K562 (cell line): ENCODE measurements at regions not wholly inside any gene's neighbourhood (a gene's known extent, or its start where the extent isn't known, plus 50 kb on each side); places are given as distances from the start of the nearest gene placed in this dataset.

Source experiments
- COPS2 ChIP-seq: fragments of 450-650 bp; conservative IDR thresholded peaks from 2 replicates; pipeline ENCODE4 v1.6.1; 2016; ENCODE audit warnings: mild to moderate bottlenecking, moderate library complexity
- NFRKB ChIP-seq: fragments of 450-650 bp; IDR thresholded peaks from 2 replicates; pipeline ENCODE4 v1.6.1; 2016; ENCODE audit warnings: low read depth
- PCBP2 ChIP-seq: fragments of 200-400 bp; formaldehyde crosslinking; IDR thresholded peaks from 2 replicates; pipeline ENCODE4 v1.6.1; 2018; ENCODE audit warnings: low read length, low read depth, mild to moderate bottlenecking, moderate library complexity; ENCODE audit not compliant: poor library complexity, severe bottlenecking
- RHOXF2B ChIP-seq: fragments of 250-450 bp; sonication (Bioruptor Pico); conservative IDR thresholded peaks from 2 replicates; pipeline ENCODE4 v1.5.1; 2021
- ZNF696 ChIP-seq: fragments of 250-450 bp; sonication (Bioruptor Pico); conservative IDR thresholded peaks from 2 replicates; pipeline ENCODE4 v1.4.0; 2020; ENCODE audit warnings: mild to moderate bottlenecking, moderate library complexity
- TF ChIP-seq, protein P1 (sequence below): sonication (generic); formaldehyde crosslinking; IDR thresholded peaks from 2 replicates; pipeline ENCODE4 v1.8.1; 2022; ENCODE audit warnings: missing genetic modification reagents
- TF ChIP-seq, protein P2 (sequence below): fragments of 250-450 bp; sonication (Bioruptor Pico); IDR thresholded peaks from 2 replicates; pipeline ENCODE4 v1.9.0; 2021; ENCODE audit warnings: mild to moderate bottlenecking, inconsistent platforms
- TF ChIP-seq, protein P3 (sequence below): fragments of 250-450 bp; sonication (Bioruptor Pico); IDR thresholded peaks from 2 replicates; pipeline ENCODE4 v1.5.0; 2022; ENCODE audit warnings: mild to moderate bottlenecking

DNA sequence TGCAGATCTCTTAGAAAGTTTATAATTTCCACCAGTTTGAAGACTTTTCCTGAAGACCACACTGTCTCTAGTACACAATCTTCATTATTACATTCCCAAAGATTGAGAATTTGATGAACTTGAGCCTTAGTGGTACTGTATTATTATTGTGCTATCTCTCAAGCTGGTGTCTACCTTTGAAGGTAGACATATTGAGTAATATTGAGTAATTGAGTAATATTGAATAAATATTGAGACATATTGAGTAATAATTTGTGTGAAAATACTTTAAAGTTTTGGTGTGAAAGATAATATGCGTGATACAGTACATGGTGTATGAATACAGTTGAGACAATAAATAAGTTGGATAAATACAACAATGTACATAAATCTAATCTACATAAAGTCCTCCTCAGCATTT lies 613.1 kb upstream of the ADGRL2 start (continued):
- TF ChIP-seq RHOXF2B (CRISPR knock-in tag) (no peak), PCBP2 (no peak), NFRKB (no peak), COPS2 (no peak), ZNF696 (CRISPR knock-in tag) (no peak)
- TF ChIP-seq, protein P1, sequence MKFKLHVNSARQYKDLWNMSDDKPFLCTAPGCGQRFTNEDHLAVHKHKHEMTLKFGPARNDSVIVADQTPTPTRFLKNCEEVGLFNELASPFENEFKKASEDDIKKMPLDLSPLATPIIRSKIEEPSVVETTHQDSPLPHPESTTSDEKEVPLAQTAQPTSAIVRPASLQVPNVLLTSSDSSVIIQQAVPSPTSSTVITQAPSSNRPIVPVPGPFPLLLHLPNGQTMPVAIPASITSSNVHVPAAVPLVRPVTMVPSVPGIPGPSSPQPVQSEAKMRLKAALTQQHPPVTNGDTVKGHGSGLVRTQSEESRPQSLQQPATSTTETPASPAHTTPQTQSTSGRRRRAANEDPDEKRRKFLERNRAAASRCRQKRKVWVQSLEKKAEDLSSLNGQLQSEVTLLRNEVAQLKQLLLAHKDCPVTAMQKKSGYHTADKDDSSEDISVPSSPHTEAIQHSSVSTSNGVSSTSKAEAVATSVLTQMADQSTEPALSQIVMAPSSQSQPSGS (CRISPR knock-in tag): no peak
- TF ChIP-seq, protein P2, sequence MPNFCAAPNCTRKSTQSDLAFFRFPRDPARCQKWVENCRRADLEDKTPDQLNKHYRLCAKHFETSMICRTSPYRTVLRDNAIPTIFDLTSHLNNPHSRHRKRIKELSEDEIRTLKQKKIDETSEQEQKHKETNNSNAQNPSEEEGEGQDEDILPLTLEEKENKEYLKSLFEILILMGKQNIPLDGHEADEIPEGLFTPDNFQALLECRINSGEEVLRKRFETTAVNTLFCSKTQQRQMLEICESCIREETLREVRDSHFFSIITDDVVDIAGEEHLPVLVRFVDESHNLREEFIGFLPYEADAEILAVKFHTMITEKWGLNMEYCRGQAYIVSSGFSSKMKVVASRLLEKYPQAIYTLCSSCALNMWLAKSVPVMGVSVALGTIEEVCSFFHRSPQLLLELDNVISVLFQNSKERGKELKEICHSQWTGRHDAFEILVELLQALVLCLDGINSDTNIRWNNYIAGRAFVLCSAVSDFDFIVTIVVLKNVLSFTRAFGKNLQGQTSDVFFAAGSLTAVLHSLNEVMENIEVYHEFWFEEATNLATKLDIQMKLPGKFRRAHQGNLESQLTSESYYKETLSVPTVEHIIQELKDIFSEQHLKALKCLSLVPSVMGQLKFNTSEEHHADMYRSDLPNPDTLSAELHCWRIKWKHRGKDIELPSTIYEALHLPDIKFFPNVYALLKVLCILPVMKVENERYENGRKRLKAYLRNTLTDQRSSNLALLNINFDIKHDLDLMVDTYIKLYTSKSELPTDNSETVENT: no peak
- TF ChIP-seq, protein P3, sequence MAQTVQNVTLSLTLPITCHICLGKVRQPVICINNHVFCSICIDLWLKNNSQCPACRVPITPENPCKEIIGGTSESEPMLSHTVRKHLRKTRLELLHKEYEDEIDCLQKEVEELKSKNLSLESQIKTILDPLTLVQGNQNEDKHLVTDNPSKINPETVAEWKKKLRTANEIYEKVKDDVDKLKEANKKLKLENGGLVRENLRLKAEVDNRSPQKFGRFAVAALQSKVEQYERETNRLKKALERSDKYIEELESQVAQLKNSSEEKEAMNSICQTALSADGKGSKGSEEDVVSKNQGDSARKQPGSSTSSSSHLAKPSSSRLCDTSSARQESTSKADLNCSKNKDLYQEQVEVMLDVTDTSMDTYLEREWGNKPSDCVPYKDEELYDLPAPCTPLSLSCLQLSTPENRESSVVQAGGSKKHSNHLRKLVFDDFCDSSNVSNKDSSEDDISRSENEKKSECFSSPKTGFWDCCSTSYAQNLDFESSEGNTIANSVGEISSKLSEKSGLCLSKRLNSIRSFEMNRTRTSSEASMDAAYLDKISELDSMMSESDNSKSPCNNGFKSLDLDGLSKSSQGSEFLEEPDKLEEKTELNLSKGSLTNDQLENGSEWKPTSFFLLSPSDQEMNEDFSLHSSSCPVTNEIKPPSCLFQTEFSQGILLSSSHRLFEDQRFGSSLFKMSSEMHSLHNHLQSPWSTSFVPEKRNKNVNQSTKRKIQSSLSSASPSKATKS (CRISPR knock-in tag): no peak
